ENCODE measurements at regions not wholly inside any gene's neighbourhood (a gene's known extent, or its start where the extent isn't known, plus 50 kb on each side); places are given as distances from the start of the nearest gene placed in this dataset.
"Not testable (repeated sequence)": the region's sequence is repeated elsewhere in the genome, so short reads cannot be mapped to it uniquely, and the experiment has no call there.

GRCh38 chr5:166795756-166796155 is 1495.7 kb upstream of the WWC1 start:
- no peaks in the 10 kb centered on the region for H3K4me1 Mint-ChIP-seq (ENCODE audit: low read depth in 2 of 2)
- H3K9me3 Mint-ChIP-seq: peaks cover 4 to 9% of the 10 kb centered on the region in 2 donors
- no peaks in the 10 kb centered on the region for H3K36me3 Mint-ChIP-seq (ENCODE audit: insufficient read depth)
- no peak overlapping the region for H3K4me3 Mint-ChIP-seq
- ATAC-seq (replicated peaks) (no peak), DNase-seq (no peak)
- no peaks in the 10 kb centered on the region for H3K27me3 Mint-ChIP-seq
- no peak overlapping the region for H3K27ac Mint-ChIP-seq

GRCh38 chr5:166803058-166803457 is 1488.4 kb upstream of the WWC1 start:
- H3K4me3 Mint-ChIP-seq: no peak overlapping the region
- H3K9me3 Mint-ChIP-seq: peaks cover 5 to 17% of the 10 kb centered on the region in 2 donors
- H3K27me3 Mint-ChIP-seq: no peaks in the 10 kb centered on the region
- no peaks in the 10 kb centered on the region for H3K4me1 Mint-ChIP-seq (ENCODE audit: low read depth in 2 of 2)
- no peak overlapping the region for H3K27ac Mint-ChIP-seq
- no peak for ATAC-seq (replicated peaks)
- DNase-seq: no peak
- H3K36me3 Mint-ChIP-seq (ENCODE audit: insufficient read depth): no peaks in the 10 kb centered on the region

GRCh38 chr5:166804223-166804622 is 1487.2 kb upstream of the WWC1 start:
- H3K36me3 Mint-ChIP-seq (ENCODE audit: insufficient read depth); H3K4me1 Mint-ChIP-seq (ENCODE audit: low read depth in 2 of 2); DNase-seq; H3K27ac Mint-ChIP-seq; H3K27me3 Mint-ChIP-seq; H3K4me3 Mint-ChIP-seq; ATAC-seq (replicated peaks): not testable (repeated sequence)
- peaks cover 0 to 12% of the 10 kb centered on the region in 2 donors for H3K9me3 Mint-ChIP-seq

- H3K36me3 Mint-ChIP-seq (ENCODE audit: insufficient read depth); H3K4me3 Mint-ChIP-seq; H3K27me3 Mint-ChIP-seq; H3K27ac Mint-ChIP-seq; H3K4me1 Mint-ChIP-seq (ENCODE audit: low read depth in 2 of 2); ATAC-seq (replicated peaks); DNase-seq: not testable (repeated sequence)
- peaks cover 3 to 12% of the 10 kb centered on the region in 2 donors for H3K9me3 Mint-ChIP-seq
Measured at GRCh38 chr5:166804693-166805092, 1486.8 kb upstream of the WWC1 start.

- not testable (repeated sequence) for H3K9me3 Mint-ChIP-seq; H3K36me3 Mint-ChIP-seq (ENCODE audit: insufficient read depth); H3K4me1 Mint-ChIP-seq (ENCODE audit: low read depth in 2 of 2); ATAC-seq (replicated peaks); H3K27ac Mint-ChIP-seq; H3K4me3 Mint-ChIP-seq; DNase-seq; H3K27me3 Mint-ChIP-seq
Measured at GRCh38 chr5:166810093-166810658, 1481.3 kb upstream of the WWC1 start.

GRCh38 chr5:166810721-166811120 is 1480.7 kb upstream of the WWC1 start:
- no peak overlapping the region for H3K4me3 Mint-ChIP-seq
- no peaks in the 10 kb centered on the region for H3K4me1 Mint-ChIP-seq (ENCODE audit: low read depth in 2 of 2)
- peaks cover 4 to 8% of the 10 kb centered on the region in 2 donors for H3K9me3 Mint-ChIP-seq
- H3K36me3 Mint-ChIP-seq (ENCODE audit: insufficient read depth): no peaks in the 10 kb centered on the region
- DNase-seq: no peak
- H3K27ac Mint-ChIP-seq: no peak overlapping the region
- H3K27me3 Mint-ChIP-seq: no peaks in the 10 kb centered on the region
- no peak for ATAC-seq (replicated peaks)

- no peaks in the 10 kb centered on the region for H3K36me3 Mint-ChIP-seq (ENCODE audit: insufficient read depth)
- peaks cover 4 to 5% of the 10 kb centered on the region in 2 donors for H3K9me3 Mint-ChIP-seq
- no peaks in the 10 kb centered on the region for H3K4me1 Mint-ChIP-seq (ENCODE audit: low read depth in 2 of 2)
- H3K27me3 Mint-ChIP-seq: no peaks in the 10 kb centered on the region
- H3K4me3 Mint-ChIP-seq: no peak overlapping the region
- DNase-seq (no peak), ATAC-seq (replicated peaks) (no peak)
- no peak overlapping the region for H3K27ac Mint-ChIP-seq
Measured at GRCh38 chr5:166823360-166823759, 1468.1 kb upstream of the WWC1 start.

GRCh38 chr5:166834246-166834645 is 1457.2 kb upstream of the WWC1 start:
- Mint-ChIP-seq H3K27me3 (no peaks in the 10 kb centered on the region), H3K36me3 (ENCODE audit: insufficient read depth) (no peaks in the 10 kb centered on the region), H3K4me3 (no peak overlapping the region), H3K27ac (no peak overlapping the region), H3K9me3 (peaks cover 0 to 20% of the 10 kb centered on the region in 2 donors), H3K4me1 (ENCODE audit: low read depth in 2 of 2) (no peaks in the 10 kb centered on the region)
- DNase-seq (no peak), ATAC-seq (replicated peaks) (no peak)

- Mint-ChIP-seq H3K27ac (no peak overlapping the region), H3K4me1 (ENCODE audit: low read depth in 2 of 2) (no peaks in the 10 kb centered on the region), H3K9me3 (peaks cover 15 to 32% of the 10 kb centered on the region in 2 donors), H3K36me3 (ENCODE audit: insufficient read depth) (no peaks in the 10 kb centered on the region), H3K27me3 (no peaks in the 10 kb centered on the region), H3K4me3 (no peak overlapping the region)
- DNase-seq (no peak), ATAC-seq (replicated peaks) (no peak)
Measured at GRCh38 chr5:166845044-166845443, 1446.4 kb upstream of the WWC1 start.

GRCh38 chr5:166856791-166857190 is 1434.7 kb upstream of the WWC1 start:
- Mint-ChIP-seq H3K27me3 (no peaks in the 10 kb centered on the region), H3K9me3 (peaks cover 6% of the 10 kb centered on the region in 2 donors), H3K27ac (no peak overlapping the region), H3K4me1 (ENCODE audit: low read depth in 2 of 2) (no peaks in the 10 kb centered on the region), H3K36me3 (ENCODE audit: insufficient read depth) (no peaks in the 10 kb centered on the region), H3K4me3 (no peak overlapping the region)
- DNase-seq (no peak), ATAC-seq (replicated peaks) (no peak)

- H3K36me3 Mint-ChIP-seq (ENCODE audit: insufficient read depth): no peaks in the 10 kb centered on the region
- no peaks in the 10 kb centered on the region for H3K27me3 Mint-ChIP-seq
- no peak for ATAC-seq (replicated peaks)
Measured at GRCh38 chr5:166860426-166860825, 1431.0 kb upstream of the WWC1 start.

GRCh38 chr5:166862581-166862980 is 1428.9 kb upstream of the WWC1 start:
- Mint-ChIP-seq H3K27ac (no peak overlapping the region), H3K4me3 (no peak overlapping the region), H3K27me3 (no peaks in the 10 kb centered on the region), H3K9me3 (peaks cover 14 to 19% of the 10 kb centered on the region in 2 donors), H3K36me3 (ENCODE audit: insufficient read depth) (no peaks in the 10 kb centered on the region), H3K4me1 (ENCODE audit: low read depth in 2 of 2) (no peaks in the 10 kb centered on the region)
- ATAC-seq (replicated peaks) (no peak), DNase-seq (no peak)

More at GRCh38 chr5:166860426-166860825, 1431.0 kb upstream of the WWC1 start:
- no peak overlapping the region for H3K27ac Mint-ChIP-seq
- DNase-seq: no peak
- no peak overlapping the region for H3K4me3 Mint-ChIP-seq
- no peaks in the 10 kb centered on the region for H3K4me1 Mint-ChIP-seq (ENCODE audit: low read depth in 2 of 2)
- H3K9me3 Mint-ChIP-seq: peaks cover 11 to 13% of the 10 kb centered on the region in 2 donors

- Mint-ChIP-seq H3K9me3 (peaks cover 15 to 19% of the 10 kb centered on the region in 2 donors), H3K27ac (no peak overlapping the region), H3K4me3 (no peak overlapping the region), H3K36me3 (ENCODE audit: insufficient read depth) (no peaks in the 10 kb centered on the region), H3K27me3 (no peaks in the 10 kb centered on the region), H3K4me1 (ENCODE audit: low read depth in 2 of 2) (no peaks in the 10 kb centered on the region)
- no peak for ATAC-seq (replicated peaks)
- no peak for DNase-seq
Measured at GRCh38 chr5:166865206-166865605, 1426.2 kb upstream of the WWC1 start.

- ATAC-seq (replicated peaks) (no peak), DNase-seq (no peak)
- peaks cover 0 to 3% of the 10 kb centered on the region in 2 donors for H3K9me3 Mint-ChIP-seq
- no peak overlapping the region for H3K27ac Mint-ChIP-seq
- no peaks in the 10 kb centered on the region for H3K27me3 Mint-ChIP-seq
- no peaks in the 10 kb centered on the region for H3K4me1 Mint-ChIP-seq (ENCODE audit: low read depth in 2 of 2)
- no peaks in the 10 kb centered on the region for H3K36me3 Mint-ChIP-seq (ENCODE audit: insufficient read depth)
- H3K4me3 Mint-ChIP-seq: no peak overlapping the region
Measured at GRCh38 chr5:166880456-166880855, 1411.0 kb upstream of the WWC1 start.

GRCh38 chr5:166881802-166882201 is 1409.6 kb upstream of the WWC1 start:
- H3K4me3 Mint-ChIP-seq: no peak overlapping the region
- H3K27me3 Mint-ChIP-seq: no peaks in the 10 kb centered on the region
- peaks cover 0 to 3% of the 10 kb centered on the region in 2 donors for H3K9me3 Mint-ChIP-seq
- DNase-seq (no peak), ATAC-seq (replicated peaks) (no peak)
- no peaks in the 10 kb centered on the region for H3K4me1 Mint-ChIP-seq (ENCODE audit: low read depth in 2 of 2)
- H3K36me3 Mint-ChIP-seq (ENCODE audit: insufficient read depth): no peaks in the 10 kb centered on the region
- H3K27ac Mint-ChIP-seq: no peak overlapping the region

Data from effector memory CD8-positive, alpha-beta T cell (primary cell).